WTC11 (cell line): ENCODE measurements at regions not wholly inside any gene's neighbourhood (a gene's known extent, or its start where the extent isn't known, plus 50 kb on each side); places are given as distances from the start of the nearest gene placed in this dataset.

Experiments
- CREM ChIP-seq: sonication (generic); formaldehyde crosslinking; IDR thresholded peaks from 2 replicates; pipeline ENCODE4 v1.8.1; 2022; ENCODE audit warnings: mild to moderate bottlenecking, missing genetic modification reagents, moderate library complexity
- CTCF ChIP-seq: fragments of 200-600 bp; IDR thresholded peaks from 2 replicates; pipeline ENCODE4 v1.8.0; 2022; ENCODE audit warnings: antibody characterized with exemption
- NR1H2 ChIP-seq: sonication (generic); formaldehyde crosslinking; IDR thresholded peaks from 2 replicates; pipeline ENCODE4 v1.9.0; 2021; ENCODE audit warnings: mild to moderate bottlenecking, moderate library complexity, missing genetic modification reagents
- TF ChIP-seq, protein P1 (sequence below): sonication (generic); formaldehyde crosslinking; conservative IDR thresholded peaks from 2 replicates; pipeline ENCODE4 v1.8.1; 2022; ENCODE audit warnings: mild to moderate bottlenecking, missing genetic modification reagents

DNA sequence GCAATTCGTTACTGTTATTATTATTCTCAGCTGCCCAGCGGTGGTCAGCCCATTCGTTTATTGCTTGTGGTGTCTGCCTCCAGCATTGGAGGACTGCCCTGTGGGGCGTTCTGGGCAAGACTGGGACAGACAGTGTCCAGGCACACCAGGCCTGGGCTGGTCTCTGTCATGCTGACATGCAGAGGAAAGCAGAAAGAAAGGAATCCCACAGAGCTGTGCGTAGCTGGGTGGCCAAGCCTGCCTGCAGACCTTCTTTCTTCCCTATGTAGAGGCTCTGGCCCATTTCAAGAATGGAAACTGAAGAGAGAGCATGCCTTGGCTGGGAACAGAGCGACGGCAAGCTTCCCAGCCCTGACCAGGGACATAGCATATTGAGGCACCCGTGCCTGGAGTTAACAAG lies 525.3 kb upstream of the TBX3 start:
- TF ChIP-seq CTCF = no peak
- no peak for TF ChIP-seq CREM
- no peak for TF ChIP-seq NR1H2 (CRISPR knock-in tag)
- TF ChIP-seq, protein P1, sequence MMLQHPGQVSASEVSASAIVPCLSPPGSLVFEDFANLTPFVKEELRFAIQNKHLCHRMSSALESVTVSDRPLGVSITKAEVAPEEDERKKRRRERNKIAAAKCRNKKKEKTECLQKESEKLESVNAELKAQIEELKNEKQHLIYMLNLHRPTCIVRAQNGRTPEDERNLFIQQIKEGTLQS (CRISPR knock-in tag) = no peak
